HEK293 (cell line): ENCODE measurements at regions not wholly inside any gene's neighbourhood (a gene's known extent, or its start where the extent isn't known, plus 50 kb on each side); places are given as distances from the start of the nearest gene placed in this dataset.

Source experiments
- CTCF ChIA-PET: fragments of 350-600 bp; formaldehyde crosslinking; extraction: SDS; loops from one replicate; lab custom pipeline; 2021; ENCODE audit warnings: antibody characterized with exemption; lab: Yijun Ruan, JAX
- POLR2A ChIA-PET: fragments of 300-600 bp; formaldehyde crosslinking; extraction: SDS; loops from one replicate; lab custom pipeline; 2020; ENCODE audit warnings: antibody characterized with exemption, inconsistent platforms; lab: Yijun Ruan, JAX
- H3K27ac ChIP-seq: fragments of 200-500 bp; sonication (Bioruptor generic); 2 replicates; pipeline ENCODE4 v1.5.1; 2014; ENCODE audit warnings: low read depth, low read length, control low read depth, inconsistent platforms; ENCODE audit errors: extremely low read depth
- H3K36me3 ChIP-seq, 2 experiments: fragments of 200-500 bp in 1 of 2; sonication (Bioruptor generic) in 1 of 2; 1 replicate in 1 of 2; 2 replicates in 1 of 2; pipeline ENCODE4 v1.5.1; 2014 to 2017; ENCODE audit warnings: inconsistent platforms in 2 of 2, low read length in 2 of 2; ENCODE audit not compliant: control insufficient read depth in 2 of 2, insufficient read depth in 1 of 2
- H3K4me1 ChIP-seq: fragments of 200-500 bp; sonication (Bioruptor generic); 2 replicates; pipeline ENCODE4 v1.5.1; 2014; ENCODE audit warnings: mild to moderate bottlenecking, low read length, inconsistent platforms; ENCODE audit not compliant: control insufficient read depth, insufficient read depth
- H3K4me3 ChIP-seq: 2 replicates; pipeline ENCODE4 v1.5.1; 2011; ENCODE audit warnings: low read depth, mild to moderate bottlenecking, control low read depth, low read length, moderate library complexity
- H3K9me3 ChIP-seq: fragments of 200-500 bp; sonication (Bioruptor generic); 2 replicates; pipeline ENCODE4 v1.5.1; 2014; ENCODE audit warnings: low read depth, low read length, inconsistent platforms; ENCODE audit not compliant: control insufficient read depth, insufficient read depth
- HOXC10 ChIP-seq: sonication (generic); formaldehyde crosslinking; IDR thresholded peaks from 2 replicates; pipeline ENCODE4 v1.8.1; 2023; ENCODE audit warnings: mild to moderate bottlenecking, missing genetic modification reagents
- KLF1 ChIP-seq: fragments of 450-650 bp; formaldehyde crosslinking; IDR thresholded peaks from 2 replicates; pipeline ENCODE4 v1.5.1; 2016; ENCODE audit warnings: missing biosample characterization, missing genetic modification characterization
- PRDM2 ChIP-seq: fragments of 450-650 bp; formaldehyde crosslinking; IDR thresholded peaks from 2 replicates; pipeline ENCODE4 v1.5.1; 2016; ENCODE audit warnings: missing biosample characterization, missing genetic modification characterization, borderline replicate concordance
- PRDM4 ChIP-seq: fragments of 450-650 bp; formaldehyde crosslinking; IDR thresholded peaks from 2 replicates; pipeline ENCODE4 v1.5.1; 2017; ENCODE audit warnings: missing biosample characterization, missing genetic modification characterization
- SP3 ChIP-seq: fragments of 450-650 bp; formaldehyde crosslinking; IDR thresholded peaks from 2 replicates; pipeline ENCODE4 v1.5.1; 2016; ENCODE audit warnings: missing biosample characterization, missing genetic modification characterization
- TRIM28 ChIP-seq: IDR thresholded peaks from 2 replicates; pipeline ENCODE4 v1.6.1; 2011; ENCODE audit warnings: low read length, control low read depth, borderline replicate concordance
- ZBTB10 ChIP-seq: fragments of 450-650 bp; formaldehyde crosslinking; IDR thresholded peaks from 2 replicates; pipeline ENCODE4 v1.5.1; 2016; ENCODE audit warnings: missing biosample characterization, missing genetic modification characterization
- ZFP3 ChIP-seq: fragments of 450-650 bp; formaldehyde crosslinking; IDR thresholded peaks from 2 replicates; pipeline ENCODE4 v1.5.1; 2016; ENCODE audit warnings: low read depth, missing biosample characterization, missing genetic modification characterization
- ZFP41 ChIP-seq: fragments of 450-650 bp; formaldehyde crosslinking; IDR thresholded peaks from 2 replicates; pipeline ENCODE4 v1.5.1; 2016; ENCODE audit warnings: missing biosample characterization, missing genetic modification characterization, borderline replicate concordance
- ZNF112 ChIP-seq: fragments of 450-650 bp; formaldehyde crosslinking; IDR thresholded peaks from 2 replicates; pipeline ENCODE4 v1.5.0; 2017; ENCODE audit warnings: missing biosample characterization, missing genetic modification characterization
- ZNF138 ChIP-seq: fragments of 450-650 bp; formaldehyde crosslinking; IDR thresholded peaks from 2 replicates; pipeline ENCODE4 v1.5.1; 2016; ENCODE audit warnings: missing biosample characterization, missing genetic modification characterization, borderline replicate concordance
- ZNF148 ChIP-seq: fragments of 450-650 bp; formaldehyde crosslinking; IDR thresholded peaks from 2 replicates; pipeline ENCODE4 v1.5.0; 2017; ENCODE audit warnings: missing biosample characterization, missing genetic modification characterization, borderline replicate concordance
- ZNF202 ChIP-seq: fragments of 450-650 bp; formaldehyde crosslinking; IDR thresholded peaks from 2 replicates; pipeline ENCODE4 v1.5.1; 2016; ENCODE audit warnings: missing biosample characterization, missing genetic modification characterization, borderline replicate concordance
- ZNF473 ChIP-seq: fragments of 450-650 bp; formaldehyde crosslinking; IDR thresholded peaks from 2 replicates; pipeline ENCODE4 v1.5.1; 2017; ENCODE audit warnings: missing biosample characterization, missing genetic modification characterization
- ZNF530 ChIP-seq: fragments of 450-650 bp; formaldehyde crosslinking; IDR thresholded peaks from 2 replicates; pipeline ENCODE4 v1.5.1; 2016; ENCODE audit warnings: low read depth, missing biosample characterization, missing genetic modification characterization
- ZNF548 ChIP-seq: fragments of 450-650 bp; formaldehyde crosslinking; IDR thresholded peaks from 2 replicates; pipeline ENCODE4 v1.5.1; 2016; ENCODE audit warnings: missing biosample characterization, missing genetic modification characterization
- ZNF549 ChIP-seq: fragments of 450-650 bp; IDR thresholded peaks from 2 replicates; pipeline ENCODE4 v1.5.1; 2018; ENCODE audit warnings: missing biosample characterization, missing genetic modification characterization, mild to moderate bottlenecking, inconsistent platforms, moderate library complexity
- ZNF585B ChIP-seq: fragments of 450-650 bp; formaldehyde crosslinking; IDR thresholded peaks from 2 replicates; pipeline ENCODE4 v1.5.1; 2016; ENCODE audit warnings: missing biosample characterization, missing genetic modification characterization
- ZNF596 ChIP-seq: fragments of 450-650 bp; IDR thresholded peaks from 2 replicates; pipeline ENCODE4 v1.5.0; 2018; ENCODE audit warnings: missing biosample characterization, mild to moderate bottlenecking, missing genetic modification characterization, moderate library complexity
- ZNF610 ChIP-seq: fragments of 450-650 bp; formaldehyde crosslinking; IDR thresholded peaks from 2 replicates; pipeline ENCODE4 v1.5.1; 2016; ENCODE audit warnings: missing biosample characterization, missing genetic modification characterization, borderline replicate concordance
- ZNF624 ChIP-seq: fragments of 450-650 bp; formaldehyde crosslinking; IDR thresholded peaks from 2 replicates; pipeline ENCODE4 v1.5.1; 2017; ENCODE audit warnings: missing biosample characterization, missing genetic modification characterization
- ZNF664 ChIP-seq: fragments of 450-650 bp; formaldehyde crosslinking; IDR thresholded peaks from 2 replicates; pipeline ENCODE4 v1.5.1; 2016; ENCODE audit warnings: missing biosample characterization, missing genetic modification characterization
- ZNF792 ChIP-seq: fragments of 450-650 bp; formaldehyde crosslinking; IDR thresholded peaks from 2 replicates; pipeline ENCODE4 v1.5.1; 2016; ENCODE audit warnings: missing biosample characterization, missing genetic modification characterization

GRCh38 chr2:12465631-12466135 is 251.1 kb upstream of the TRIB2 start:
- H3K9me3 ChIP-seq: no peaks in the 10 kb centered on the region
- TF ChIP-seq ZNF610 (no peak), ZNF585B (tag by site-specific recombination) (no peak), ZFP3 (tag by site-specific recombination) (no peak), ZNF202 (tag by site-specific recombination) (no peak), ZNF138 (tag by site-specific recombination) (no peak), ZBTB10 (tag by site-specific recombination) (no peak), ZNF530 (tag by site-specific recombination) (no peak), PRDM4 (tag by site-specific recombination) (no peak), ZNF112 (tag by site-specific recombination) (no peak), ZFP41 (tag by site-specific recombination) (no peak), ZNF792 (tag by site-specific recombination) (no peak), ZNF549 (no peak), ZNF624 (tag by site-specific recombination) (no peak), HOXC10 (CRISPR knock-in tag) (no peak), ZNF596 (tag by site-specific recombination) (no peak), TRIM28 (no peak), ZNF473 (tag by site-specific recombination) (no peak), ZNF664 (tag by site-specific recombination) (no peak)
- TF ChIP-seq, all 188 proteins: peak for 0
- no peaks in the 10 kb centered on the region for H3K4me1 ChIP-seq
- H3K27ac ChIP-seq: no peak overlapping the region
- H3K4me3 ChIP-seq: no peak overlapping the region
- ChIA-PET POLR2A (no interaction called here), CTCF (no interaction called here)
- H3K36me3 ChIP-seq: no peaks in the 10 kb centered on the region

GRCh38 chr2:12467303-12467702 is 249.4 kb upstream of the TRIB2 start:
- H3K4me1 ChIP-seq: no peaks in the 10 kb centered on the region
- ChIA-PET CTCF (no interaction called here), POLR2A (no interaction called here)
- no peak for TF ChIP-seq ZNF148 (tag by site-specific recombination)
- no peak for TF ChIP-seq SP3 (tag by site-specific recombination)
- no peak for TF ChIP-seq PRDM2 (tag by site-specific recombination)
- TF ChIP-seq KLF1 (tag by site-specific recombination): no peak
- no peak for TF ChIP-seq ZNF548 (tag by site-specific recombination)
- TF ChIP-seq ZFP3 (tag by site-specific recombination): no peak

More at GRCh38 chr2:12467303-12467702, 249.4 kb upstream of the TRIB2 start:
- H3K4me3 ChIP-seq: no peak overlapping the region
- H3K9me3 ChIP-seq: no peaks in the 10 kb centered on the region
- no peaks in the 10 kb centered on the region for H3K36me3 ChIP-seq
- H3K27ac ChIP-seq: no peak overlapping the region
